Lower leg skin (tissue), 3 donors: ENCODE measurements at regions not wholly inside any gene's neighbourhood (a gene's known extent, or its start where the extent isn't known, plus 50 kb on each side); places are given as distances from the start of the nearest gene placed in this dataset.

Experiments
- POLR2A ChIP-seq, 2 donors: fragments of 450-650 bp; IDR thresholded peaks; one replicate each; pipeline ENCODE4 v1.6.1; 2016 to 2017; ENCODE audit warnings: antibody characterized with exemption in 2 of 2, mild to moderate bottlenecking in 1 of 2, moderate library complexity in 1 of 2
- TF ChIP-seq, protein P1 (sequence below), 3 donors: fragments of 450-650 bp; IDR thresholded peaks; one replicate each; pipeline ENCODE4 v1.5.1; 2016; ENCODE audit warnings: antibody characterized with exemption in 3 of 3, mild to moderate bottlenecking in 3 of 3, moderate library complexity in 2 of 3

DNA sequence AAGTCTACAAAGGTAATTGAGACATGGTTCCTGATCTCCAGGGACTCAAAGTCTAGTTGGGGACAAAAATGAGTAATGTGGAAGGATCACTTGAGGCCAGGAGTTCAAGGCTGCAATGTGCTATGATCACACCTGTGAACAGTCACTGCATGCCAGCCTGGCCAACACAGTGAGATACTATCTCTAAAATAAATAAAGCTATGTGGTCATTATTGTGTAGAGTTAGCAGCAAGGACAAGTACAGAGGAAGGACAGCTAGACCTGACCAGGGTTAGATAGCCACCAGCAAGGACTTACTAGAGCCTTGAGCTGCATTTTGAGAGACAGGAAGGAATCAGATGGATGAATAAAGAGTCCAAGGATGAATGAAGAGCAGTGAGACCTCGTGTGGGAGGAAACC is 166.5 kb downstream of the MINAR1 start:
- TF ChIP-seq, protein P1, sequence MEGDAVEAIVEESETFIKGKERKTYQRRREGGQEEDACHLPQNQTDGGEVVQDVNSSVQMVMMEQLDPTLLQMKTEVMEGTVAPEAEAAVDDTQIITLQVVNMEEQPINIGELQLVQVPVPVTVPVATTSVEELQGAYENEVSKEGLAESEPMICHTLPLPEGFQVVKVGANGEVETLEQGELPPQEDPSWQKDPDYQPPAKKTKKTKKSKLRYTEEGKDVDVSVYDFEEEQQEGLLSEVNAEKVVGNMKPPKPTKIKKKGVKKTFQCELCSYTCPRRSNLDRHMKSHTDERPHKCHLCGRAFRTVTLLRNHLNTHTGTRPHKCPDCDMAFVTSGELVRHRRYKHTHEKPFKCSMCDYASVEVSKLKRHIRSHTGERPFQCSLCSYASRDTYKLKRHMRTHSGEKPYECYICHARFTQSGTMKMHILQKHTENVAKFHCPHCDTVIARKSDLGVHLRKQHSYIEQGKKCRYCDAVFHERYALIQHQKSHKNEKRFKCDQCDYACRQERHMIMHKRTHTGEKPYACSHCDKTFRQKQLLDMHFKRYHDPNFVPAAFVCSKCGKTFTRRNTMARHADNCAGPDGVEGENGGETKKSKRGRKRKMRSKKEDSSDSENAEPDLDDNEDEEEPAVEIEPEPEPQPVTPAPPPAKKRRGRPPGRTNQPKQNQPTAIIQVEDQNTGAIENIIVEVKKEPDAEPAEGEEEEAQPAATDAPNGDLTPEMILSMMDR (IDR thresholded peaks at IDR 0.05) = no peak
- no peak for TF ChIP-seq POLR2A (IDR thresholded peaks at IDR 0.05)
